ENCODE measurements at regions not wholly inside any gene's neighbourhood (a gene's known extent, or its start where the extent isn't known, plus 50 kb on each side); places are given as distances from the start of the nearest gene placed in this dataset.

DNA sequence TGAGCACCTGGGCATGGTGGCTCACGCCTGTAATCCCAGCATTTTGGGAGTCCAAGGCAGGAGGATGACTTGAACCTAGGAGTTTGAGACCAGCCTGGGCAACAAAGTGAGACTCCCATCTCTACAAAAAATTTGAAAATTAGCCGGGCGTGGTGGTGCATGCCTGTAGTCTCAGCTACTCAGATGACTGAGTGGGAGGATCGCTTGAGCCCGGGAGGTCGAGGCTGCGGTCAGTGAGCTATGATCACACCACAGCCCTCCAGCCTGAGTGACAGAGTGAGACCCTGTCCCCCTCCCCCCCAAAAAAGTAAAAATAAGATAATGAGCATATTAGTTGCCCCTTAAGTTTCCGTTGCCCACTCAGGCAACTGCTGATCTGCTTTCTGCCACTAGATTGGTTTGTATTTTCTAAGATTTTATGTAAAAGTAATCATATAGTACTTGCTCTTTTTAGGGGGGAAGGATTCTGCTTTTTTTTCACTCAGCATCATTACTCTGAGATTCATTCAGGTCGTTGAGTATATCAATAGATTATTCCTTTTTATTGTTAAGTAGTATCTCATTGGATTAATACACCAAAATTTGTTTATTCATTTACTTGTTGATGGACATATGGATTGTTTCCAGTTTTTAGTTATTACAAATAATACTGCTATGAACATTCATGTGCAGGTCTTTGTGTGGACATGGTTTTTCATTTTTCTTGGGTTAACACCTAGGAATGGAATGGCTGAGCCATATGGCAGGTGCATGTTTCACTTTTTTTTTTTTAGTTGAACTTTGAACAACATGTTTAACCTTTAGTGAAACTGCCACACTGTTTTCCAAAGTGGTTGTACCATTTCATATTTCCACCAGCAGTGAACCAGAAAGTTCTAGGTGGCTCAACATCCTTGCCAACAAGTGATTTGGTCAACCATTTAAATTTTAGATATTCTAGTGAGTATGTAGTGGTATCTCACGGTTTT lies 75.0 kb upstream of the SPRED2 start:
- no TSS peak for BruUV-seq (replicated peaks)
- 75% methylated on average over 10 of the region's 10 CpGs for WGBS (ENCODE audit: low lambda C conversion rate)
- intact Hi-C loops (cut with micrococcal nuclease; ENCODE audit: unreplicated experiment), result no loop called here
- H3K4me2 ChIP-seq (ENCODE audit: low read depth, low read length), result no peak overlapping the region
- H4K20me1 ChIP-seq (ENCODE audit: insufficient read depth, low read length), result no peaks in the 10 kb centered on the region
- H2AFZ ChIP-seq (ENCODE audit: low read length), result no peak overlapping the region
- no peak overlapping the region for H3K4me3 ChIP-seq (replicated peaks in 1 of 3; ENCODE audit: insufficient read depth in 1 of 3, low read depth in 2 of 3, low read length in 3 of 3)
- TF ChIP-seq KLF16 (CRISPR knock-in tag; IDR thresholded peaks at IDR 0.05), result 0 out of 4 replicates have a peak, but pooled peaks of 1 of the 2 experiments have one; percentile 22
- TF ChIP-seq HES4 (CRISPR knock-in tag; IDR thresholded peaks at IDR 0.05; ENCODE audit: borderline replicate concordance), result no peak
- TF ChIP-seq, protein P1, sequence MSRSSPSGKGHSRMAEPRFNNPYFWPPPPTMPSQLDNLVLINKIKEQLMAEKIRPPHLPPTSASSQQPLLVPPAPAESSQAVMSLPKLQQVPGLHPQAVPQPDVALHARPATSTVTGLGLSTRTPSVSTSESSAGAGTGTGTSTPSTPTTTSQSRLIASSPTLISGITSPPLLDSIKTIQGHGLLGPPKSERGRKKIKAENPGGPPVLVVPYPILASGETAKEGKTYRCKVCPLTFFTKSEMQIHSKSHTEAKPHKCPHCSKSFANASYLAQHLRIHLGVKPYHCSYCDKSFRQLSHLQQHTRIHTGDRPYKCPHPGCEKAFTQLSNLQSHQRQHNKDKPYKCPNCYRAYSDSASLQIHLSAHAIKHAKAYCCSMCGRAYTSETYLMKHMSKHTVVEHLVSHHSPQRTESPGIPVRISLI (CRISPR knock-in tag; IDR thresholded peaks at IDR 0.05; ENCODE audit: borderline replicate concordance), result peak; percentile 84
- TF ChIP-seq, protein P2, sequence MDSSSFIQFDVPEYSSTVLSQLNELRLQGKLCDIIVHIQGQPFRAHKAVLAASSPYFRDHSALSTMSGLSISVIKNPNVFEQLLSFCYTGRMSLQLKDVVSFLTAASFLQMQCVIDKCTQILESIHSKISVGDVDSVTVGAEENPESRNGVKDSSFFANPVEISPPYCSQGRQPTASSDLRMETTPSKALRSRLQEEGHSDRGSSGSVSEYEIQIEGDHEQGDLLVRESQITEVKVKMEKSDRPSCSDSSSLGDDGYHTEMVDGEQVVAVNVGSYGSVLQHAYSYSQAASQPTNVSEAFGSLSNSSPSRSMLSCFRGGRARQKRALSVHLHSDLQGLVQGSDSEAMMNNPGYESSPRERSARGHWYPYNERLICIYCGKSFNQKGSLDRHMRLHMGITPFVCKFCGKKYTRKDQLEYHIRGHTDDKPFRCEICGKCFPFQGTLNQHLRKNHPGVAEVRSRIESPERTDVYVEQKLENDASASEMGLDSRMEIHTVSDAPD (CRISPR knock-in tag; IDR thresholded peaks at IDR 0.05), result no peak
- TF ChIP-seq ZNF350 (CRISPR knock-in tag; IDR thresholded peaks at IDR 0.05; ENCODE audit: borderline replicate concordance, low read depth), result no peak
- peak; percentile 64 for TF ChIP-seq HNF4A (CRISPR knock-in tag; IDR thresholded peaks at IDR 0.05)
- ATAC-seq (no peak), DNase-seq (ENCODE audit: low spot score) (no peak), FAIRE-seq (no peak)
- no peak overlapping the region for H3K27ac ChIP-seq (ENCODE audit: extremely low read length, insufficient read depth, low read length)
- POLR2A ChIA-PET, result no interaction called here
- H3K36me3 ChIP-seq (replicated peaks in 1 of 2; ENCODE audit: control insufficient read depth in 1 of 2, insufficient read depth in 2 of 2, low read length in 2 of 2), result no peaks in the 10 kb centered on the region
- no peak overlapping the region for H3K9ac ChIP-seq (ENCODE audit: insufficient read depth, low read depth, low read length)
- H3K79me2 ChIP-seq (ENCODE audit: insufficient read depth, low read length), result no peaks in the 10 kb centered on the region
- H3K9me3 ChIP-seq (ENCODE audit: low read length), result peaks cover 5% of the 10 kb centered on the region; the same call in 1 of the 2 replicates
- CTCF ChIA-PET (ENCODE audit: low intra/inter-chr PET ratio, low total read pairs), result no interaction called here
- no peaks in the 10 kb centered on the region for H3K27me3 ChIP-seq (ENCODE audit: control insufficient read depth in 1 of 2, insufficient read depth in 2 of 2, low read length in 2 of 2)
- peaks cover 33% of the 10 kb centered on the region for H3K4me1 ChIP-seq (ENCODE audit: insufficient read depth, low read length)
- in situ Hi-C loops (cut with HindIII; ENCODE audit: extremely low pct_ligation_motif_present, low pct_unique_long_range_greater_than_20kb), result no loop called here
